ENCODE measurements at regions not wholly inside any gene's neighbourhood (a gene's known extent, or its start where the extent isn't known, plus 50 kb on each side); places are given as distances from the start of the nearest gene placed in this dataset.
"Not testable (repeated sequence)": the region's sequence is repeated elsewhere in the genome, so short reads cannot be mapped to it uniquely, and the experiment has no call there.

DNA sequence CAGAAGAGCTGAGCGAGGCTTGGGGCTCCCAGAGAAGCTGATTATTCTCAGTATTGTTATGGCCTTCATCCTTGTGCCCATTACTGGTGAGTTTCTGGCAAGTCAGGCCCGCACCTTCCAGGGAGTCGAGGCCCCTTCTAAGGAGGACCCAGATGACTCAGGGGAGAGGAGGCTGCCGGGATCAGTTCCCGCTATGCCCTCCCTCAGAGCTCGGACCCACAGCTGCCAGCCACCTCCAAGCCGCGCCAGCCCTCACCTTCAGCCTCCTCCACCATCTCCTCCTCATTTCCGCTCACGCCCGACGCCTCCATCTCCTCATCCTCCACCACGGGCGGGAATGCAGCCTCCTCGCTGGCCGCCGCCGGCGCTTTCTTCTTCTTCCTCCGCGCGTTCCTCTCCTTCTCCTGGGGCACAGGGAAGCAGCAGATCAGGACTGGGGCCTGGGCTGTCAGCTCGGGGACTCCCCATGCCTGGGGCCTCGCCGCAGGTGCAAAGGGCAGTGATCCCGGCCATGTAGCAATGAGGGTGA is 83.2 kb downstream of the RFLNA start:
- DNase-seq = no peak

GRCh38 chr12:124376435-124376834 is 81.5 kb downstream of the RFLNA start:
- DNase-seq = no peak

DNA sequence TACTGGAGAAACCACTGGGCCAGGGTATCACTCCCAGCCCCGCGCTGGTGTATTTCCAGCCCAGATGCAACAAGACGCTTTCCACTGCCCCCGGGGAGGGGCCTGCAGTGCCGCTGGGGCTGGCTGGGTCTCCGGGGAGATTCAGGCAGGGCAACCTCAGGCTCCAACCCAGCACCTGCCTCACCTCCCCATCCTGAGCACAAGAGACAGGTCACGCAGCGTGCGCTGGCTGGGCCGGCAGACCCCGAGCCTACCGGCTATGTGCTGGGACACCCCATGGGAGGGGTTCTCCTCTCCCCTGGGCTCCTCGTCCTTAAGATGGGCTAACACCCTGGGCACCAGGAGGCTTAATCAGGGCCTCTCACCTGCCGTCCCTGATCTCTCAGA is 80.9 kb downstream of the RFLNA start:
- DNase-seq = no peak

- no peak for DNase-seq
These were observed 80.4 kb downstream of the RFLNA start for GRCh38 chr12:124375141-124375788.

GRCh38 chr12:124374567-124374966 is 79.7 kb downstream of the RFLNA start:
- no peak for DNase-seq

DNA sequence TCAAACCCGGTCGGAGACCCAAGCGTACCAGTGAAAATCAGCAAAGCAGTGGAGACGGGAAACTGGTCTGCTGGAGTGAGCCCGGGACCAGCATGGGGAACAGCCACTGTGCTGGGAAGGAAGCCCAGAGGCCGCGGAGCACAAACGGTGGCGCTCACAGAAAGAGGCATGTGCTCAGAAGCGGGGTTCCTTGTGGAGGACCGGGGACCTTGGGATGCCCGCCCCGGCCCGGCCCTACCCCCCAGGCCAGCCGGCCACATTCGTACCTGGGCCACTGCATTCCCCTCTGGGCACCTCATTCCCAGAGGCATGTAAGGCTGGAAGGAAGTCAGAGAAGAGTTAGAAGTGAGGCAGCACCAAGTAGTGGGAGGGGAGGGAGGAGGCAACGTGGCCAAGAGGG is 79.3 kb downstream of the RFLNA start:
- no peak for DNase-seq

DNA sequence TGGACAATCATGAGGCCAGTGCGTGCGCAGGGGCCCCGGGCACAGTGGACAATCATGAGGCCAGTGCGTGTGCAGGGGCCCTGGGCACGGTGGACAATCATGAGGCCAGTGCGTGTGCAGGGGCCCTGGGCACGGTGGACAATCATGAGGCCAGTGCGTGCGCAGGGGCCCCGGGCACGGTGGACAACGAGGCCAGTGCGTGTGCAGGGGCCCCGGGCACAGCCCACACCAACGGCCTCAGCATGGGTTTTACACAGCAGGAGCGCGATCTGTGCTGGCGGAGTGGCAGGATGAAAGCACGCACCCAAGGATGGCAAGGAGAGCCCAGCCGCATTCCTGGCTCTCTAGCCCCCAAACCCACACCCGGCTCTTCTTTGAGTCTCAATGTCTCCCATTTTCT is 78.8 kb downstream of the RFLNA start:
- not testable (repeated sequence) for DNase-seq

DNA sequence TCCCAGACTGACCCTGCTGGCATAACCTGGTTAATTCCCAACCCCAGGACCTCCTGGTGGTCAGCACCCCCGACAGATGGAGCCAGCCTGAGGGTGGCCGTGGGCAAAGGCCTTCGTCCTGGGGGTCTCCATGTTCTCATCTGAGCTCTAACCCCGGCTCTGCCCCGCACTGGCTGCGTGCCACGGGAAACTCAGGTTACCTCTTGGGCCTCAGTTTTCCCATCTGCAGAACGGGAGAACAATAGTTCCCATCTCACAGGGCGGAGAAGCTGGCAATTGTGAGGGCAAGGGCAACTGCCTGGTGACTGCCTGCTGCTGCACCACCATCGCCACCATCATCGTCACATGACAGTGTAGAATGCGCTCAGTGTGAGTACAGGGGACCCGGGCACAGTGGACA is 77.9 kb downstream of the RFLNA start:
- no peak for DNase-seq

- no peak for DNase-seq
These were observed 77.2 kb downstream of the RFLNA start for GRCh38 chr12:124371970-124372555.

DNA sequence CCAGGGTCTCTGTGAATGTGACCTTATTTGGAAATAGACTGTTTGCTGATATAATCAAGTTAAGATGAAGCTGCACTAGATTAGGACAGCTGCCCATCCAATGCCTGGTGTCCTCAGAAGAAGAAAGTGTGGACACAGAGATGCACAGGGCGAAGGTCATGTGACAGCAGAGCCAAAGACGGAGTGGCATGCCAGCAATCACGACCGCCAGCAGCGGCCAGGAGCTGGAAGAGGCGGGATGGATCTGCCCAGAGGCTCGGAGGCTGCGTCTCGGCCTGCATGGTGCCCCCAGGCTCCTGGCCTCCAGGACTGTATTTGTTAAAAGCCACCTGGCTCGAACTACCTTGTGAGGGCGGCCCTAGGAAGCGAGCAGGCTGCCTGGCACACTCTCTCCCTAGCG is 76.5 kb downstream of the RFLNA start:
- no peak for DNase-seq

DNA sequence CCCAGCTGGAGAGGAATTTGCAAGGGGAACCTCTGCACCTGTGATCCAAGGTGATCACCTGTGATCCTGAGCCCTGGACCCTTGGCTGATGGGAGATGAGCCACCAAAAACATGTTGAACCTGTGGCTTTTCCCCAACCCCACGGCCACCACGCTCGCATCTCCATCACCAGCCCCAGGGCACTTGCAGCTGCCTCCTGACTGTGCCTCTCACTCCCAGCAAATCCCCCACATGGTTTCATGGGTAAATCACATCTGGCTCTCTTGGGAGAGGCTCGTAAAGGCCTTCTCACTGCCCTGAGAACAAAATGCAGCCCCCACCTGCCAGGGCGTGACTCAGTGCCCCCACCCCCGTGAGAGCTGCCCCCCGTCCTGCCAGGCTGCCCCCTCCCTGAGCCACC is 76.0 kb downstream of the RFLNA start:
- DNase-seq = no peak

DNA sequence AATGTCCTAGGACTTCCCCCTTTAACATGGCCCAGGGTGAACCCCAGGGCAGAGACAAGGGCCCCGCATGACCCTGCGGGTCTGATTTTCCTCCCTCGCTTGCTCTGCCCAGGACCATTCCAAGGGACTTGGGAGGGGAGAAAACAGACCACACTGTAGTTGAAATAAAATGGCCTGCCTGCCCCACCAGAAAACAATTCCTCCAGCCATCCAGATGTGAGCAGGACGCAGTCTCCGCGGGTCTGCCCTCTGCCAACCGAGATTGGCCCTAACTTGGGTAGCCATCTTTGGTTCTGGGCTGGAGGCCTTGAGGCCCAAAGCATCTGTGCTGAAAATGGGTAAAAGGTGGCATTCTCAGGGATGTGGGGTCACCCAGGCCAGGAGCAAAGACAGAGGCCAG is 75.5 kb downstream of the RFLNA start:
- DNase-seq = no peak

- no peak for DNase-seq
These were observed 75.0 kb downstream of the RFLNA start for GRCh38 chr12:124369827-124370378.

DNA sequence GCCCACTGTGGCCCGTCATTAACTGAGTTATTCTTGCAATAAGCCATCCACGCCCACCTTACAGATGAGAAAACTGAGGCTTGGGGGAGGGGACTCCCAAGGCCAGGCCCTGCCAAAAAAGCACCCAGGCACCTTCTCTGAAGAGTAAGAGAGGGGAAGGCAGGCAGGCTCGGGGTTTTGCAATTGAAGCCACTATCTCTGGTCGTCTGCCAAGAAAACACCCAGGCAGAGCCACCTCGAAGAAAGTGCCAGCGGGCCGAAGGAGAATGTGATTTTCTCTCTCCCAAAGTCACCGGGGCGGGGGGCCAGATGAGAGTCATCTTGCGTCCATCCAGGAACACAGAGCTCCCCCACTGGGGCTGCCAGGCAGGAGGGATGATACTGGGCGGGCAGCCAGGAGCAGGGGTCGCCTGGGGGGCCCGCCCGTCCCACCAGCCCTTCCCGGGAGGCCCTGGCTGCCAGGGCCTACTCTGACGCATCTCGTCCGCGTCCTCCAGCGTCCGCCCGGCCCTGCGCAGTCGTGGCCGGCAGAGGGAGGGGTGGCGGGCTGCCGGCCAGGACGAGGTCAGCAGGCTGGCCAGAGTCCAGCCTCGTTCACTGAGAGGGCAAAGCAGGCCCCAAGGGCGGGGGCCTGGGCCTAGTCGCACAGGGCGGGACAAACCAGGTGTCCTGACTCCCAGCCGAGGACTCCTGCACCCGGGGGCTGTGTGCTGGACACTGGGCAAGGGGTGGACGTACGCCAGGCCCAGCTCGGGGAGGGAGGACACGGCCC is 74.3 kb downstream of the RFLNA start:
- DNase-seq = no peak

DNA sequence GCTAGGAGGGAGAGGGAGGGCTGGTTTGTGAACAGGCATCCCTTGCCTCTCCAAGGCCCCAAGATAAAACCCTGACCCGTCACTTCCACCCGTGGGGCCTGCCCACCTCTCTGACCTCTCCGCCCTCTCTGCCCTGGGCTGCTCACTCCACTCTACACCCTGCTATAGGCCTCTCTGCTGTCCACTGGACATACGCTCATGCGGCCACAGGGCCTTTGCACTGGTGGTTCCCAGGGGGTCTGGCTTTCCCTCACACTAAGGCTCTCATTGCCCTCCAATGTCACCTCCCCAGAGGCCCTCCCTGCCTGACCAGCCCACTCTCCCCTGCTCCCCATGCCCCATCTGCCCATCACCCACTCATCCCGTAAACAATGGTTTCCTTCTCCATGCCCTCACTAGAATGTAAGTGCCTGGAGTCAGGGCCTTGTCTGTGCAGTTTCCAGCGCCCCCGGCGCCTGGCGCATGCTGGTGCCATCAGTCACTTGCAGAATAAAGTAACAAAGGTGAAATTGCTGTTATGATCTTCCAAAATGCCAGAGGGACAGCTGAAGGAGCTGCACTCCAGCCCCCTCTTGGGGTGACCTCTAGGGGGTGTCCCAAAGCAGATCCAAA is 73.6 kb downstream of the RFLNA start:
- DNase-seq = no peak

DNA sequence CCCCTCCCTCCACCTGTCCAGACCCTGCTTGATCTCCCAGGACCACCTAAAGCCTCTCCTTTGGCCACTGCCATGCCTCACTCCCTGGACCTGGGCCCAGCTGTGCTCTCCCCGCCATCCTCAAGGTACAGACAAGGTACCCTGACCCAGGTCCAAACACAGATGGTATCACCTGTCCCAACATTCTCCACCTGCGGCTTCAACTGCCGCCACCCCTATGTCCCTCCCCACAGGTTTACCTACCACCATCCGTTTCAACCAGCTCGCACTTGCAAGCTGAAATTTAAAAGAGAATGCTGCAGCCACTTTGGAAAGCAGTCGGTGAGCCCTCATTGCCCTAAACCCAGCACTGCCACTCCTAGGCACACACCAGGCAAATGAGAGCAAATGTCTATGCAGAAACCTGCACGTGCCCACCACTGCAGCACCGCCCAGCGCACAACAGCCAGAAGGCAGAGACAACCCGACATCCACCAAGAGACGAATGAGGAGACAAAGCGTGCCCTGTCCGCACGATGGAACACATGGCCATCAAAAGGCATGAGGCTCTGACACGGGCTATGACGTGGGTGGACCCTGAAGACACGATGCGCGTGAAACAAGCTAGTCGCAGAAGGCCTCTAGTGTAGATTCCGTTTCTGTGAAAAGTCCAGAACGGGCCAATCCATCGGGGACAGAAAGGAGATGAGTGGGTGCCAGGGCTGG is 71.0 kb downstream of the RFLNA start:
- no peak for DNase-seq
